WERI-Rb-1 (cell line): ENCODE measurements at regions not wholly inside any gene's neighbourhood (a gene's known extent, or its start where the extent isn't known, plus 50 kb on each side); places are given as distances from the start of the nearest gene placed in this dataset.

Experiments
- DNase-seq: peaks from one replicate; pipeline ENCODE4 v3.0.0-alpha.2; 2020
- H3K27ac ChIP-seq: fragments of 250-450 bp; sonication (Bioruptor Pico); 2 replicates; pipeline ENCODE4 v1.5.1; 2020; ENCODE audit warnings: mild to moderate bottlenecking, moderate library complexity
- H3K27me3 ChIP-seq: fragments of 250-450 bp; sonication (Bioruptor Pico); 2 replicates; pipeline ENCODE4 v1.5.1; 2021; ENCODE audit warnings: mild to moderate bottlenecking, low read depth, moderate library complexity; ENCODE audit not compliant: insufficient read depth, severe bottlenecking
- H3K36me3 ChIP-seq: fragments of 250-450 bp; sonication (Bioruptor Pico); 2 replicates; pipeline ENCODE4 v1.5.1; 2020; ENCODE audit warnings: mild to moderate bottlenecking, moderate library complexity
- H3K4me3 ChIP-seq: 2 replicates; pipeline ENCODE4 v1.5.1; 2011; ENCODE audit warnings: low read depth, mild to moderate bottlenecking, control low read depth, low read length
- H3K9me3 ChIP-seq: fragments of 250-450 bp; sonication (Bioruptor Pico); 2 replicates; pipeline ENCODE4 v1.5.1; 2021; ENCODE audit warnings: mild to moderate bottlenecking, moderate library complexity; ENCODE audit not compliant: severe bottlenecking
- CTCF ChIP-seq: IDR thresholded peaks from 2 replicates; pipeline ENCODE4 v1.5.1; 2011; ENCODE audit warnings: low read depth, mild to moderate bottlenecking, control low read depth, inconsistent platforms, low read length

DNA sequence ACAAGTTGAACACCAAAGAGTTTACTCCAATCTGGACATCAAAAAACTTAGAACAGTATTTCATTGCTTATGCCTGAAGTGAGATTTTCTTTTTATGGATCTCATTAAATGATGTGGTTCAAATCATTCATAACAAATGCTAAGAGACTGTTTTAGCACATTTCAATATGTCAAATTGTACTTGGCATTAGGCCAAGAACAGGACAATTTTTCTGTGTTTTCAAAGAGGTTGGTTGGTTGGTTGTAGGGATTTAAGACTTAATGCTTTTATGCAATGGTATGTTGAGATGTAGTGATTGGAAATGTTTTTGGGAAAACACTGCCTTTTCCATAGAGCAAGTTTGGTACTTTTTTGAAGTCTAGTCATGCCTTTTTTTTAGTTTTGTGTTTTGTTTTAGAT, 510.4 kb downstream of the ZNF674 start:
- no peak for TF ChIP-seq CTCF
- no peaks in the 10 kb centered on the region for H3K36me3 ChIP-seq
- no peaks in the 10 kb centered on the region for H3K27me3 ChIP-seq
- H3K9me3 ChIP-seq = no peaks in the 10 kb centered on the region
- H3K27ac ChIP-seq = no peak overlapping the region
- H3K4me3 ChIP-seq = no peak overlapping the region
- DNase-seq = no peak

DNA sequence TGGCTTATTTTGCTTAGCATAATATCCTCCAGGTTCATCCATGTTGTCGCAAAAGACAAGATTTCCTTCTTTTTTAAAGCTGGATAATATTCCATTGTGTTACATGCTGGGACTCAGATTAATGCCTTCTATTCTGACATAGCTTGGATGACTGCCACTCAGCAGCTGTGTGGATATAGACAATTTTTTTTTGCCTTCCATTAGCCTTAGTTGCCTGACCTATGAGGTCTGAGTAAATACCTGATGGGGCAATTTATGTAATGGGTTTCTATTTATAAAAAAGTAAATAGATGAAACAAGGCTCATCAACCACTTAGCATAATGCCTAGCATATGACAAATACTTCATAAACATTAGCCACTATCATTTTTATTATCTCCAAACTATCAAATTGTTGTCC, 515.4 kb downstream of the ZNF674 start:
- DNase-seq = no peak
- no peaks in the 10 kb centered on the region for H3K36me3 ChIP-seq

DNA sequence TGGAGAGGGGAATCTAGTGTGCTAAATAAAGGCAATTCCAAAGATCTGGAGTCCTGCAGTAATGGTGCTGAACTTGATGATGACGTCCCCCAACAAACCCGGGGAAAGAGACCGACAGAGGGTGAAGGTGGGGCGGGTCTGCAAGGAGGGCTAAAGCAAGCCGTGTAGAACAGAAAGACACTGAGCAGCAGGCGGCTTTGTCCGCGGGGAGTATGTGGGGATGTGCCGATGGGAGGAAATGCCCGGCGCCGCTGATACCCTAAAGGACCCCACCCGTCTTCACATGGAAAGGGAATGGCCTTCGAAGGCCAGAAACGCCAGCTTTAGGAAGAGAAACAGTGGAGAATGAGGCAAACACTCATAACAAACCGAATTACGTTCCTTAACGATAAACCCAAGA, 528.9 kb downstream of the ZNF674 start:
- Histone ChIP-seq H3K27me3 (peaks cover 8% of the 10 kb centered on the region), H3K9me3 (no peaks in the 10 kb centered on the region), H3K27ac (no peak overlapping the region), H3K36me3 (no peaks in the 10 kb centered on the region), H3K4me3 (no peak overlapping the region)
- DNase-seq = no peak
- TF ChIP-seq CTCF = no peak

More for the DNA sequence above, 515.4 kb downstream of the ZNF674 start:
- TF ChIP-seq CTCF = no peak
- no peaks in the 10 kb centered on the region for H3K9me3 ChIP-seq
- H3K4me3 ChIP-seq = no peak overlapping the region
- peaks cover 3% of the 10 kb centered on the region for H3K27me3 ChIP-seq
- no peak overlapping the region for H3K27ac ChIP-seq

DNA sequence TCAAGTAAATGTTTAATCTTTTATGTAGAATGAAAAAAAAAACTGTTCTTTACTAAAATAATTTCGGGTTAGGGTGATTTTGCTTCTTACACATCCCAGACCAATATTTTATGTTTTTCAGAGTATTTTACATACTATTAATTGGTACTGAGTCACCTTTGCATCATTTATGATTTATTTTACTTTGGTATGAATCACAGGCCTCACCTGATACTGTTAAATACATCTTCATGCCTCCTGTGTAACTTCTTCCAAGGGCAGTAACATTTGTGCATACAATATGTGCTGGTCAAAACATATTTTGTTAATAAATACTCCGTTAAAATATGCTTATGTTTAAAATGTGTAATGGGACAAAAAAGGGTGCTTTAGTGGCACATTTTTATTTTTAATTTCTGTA, 529.6 kb downstream of the ZNF674 start:
- no peak for DNase-seq
- no peak for TF ChIP-seq CTCF
- no peak overlapping the region for H3K4me3 ChIP-seq
- peaks cover 8% of the 10 kb centered on the region for H3K27me3 ChIP-seq
- no peaks in the 10 kb centered on the region for H3K9me3 ChIP-seq
- no peaks in the 10 kb centered on the region for H3K36me3 ChIP-seq
- H3K27ac ChIP-seq = no peak overlapping the region

- no peak for TF ChIP-seq CTCF
- no peak for DNase-seq
- no peak overlapping the region for H3K4me3 ChIP-seq
- H3K36me3 ChIP-seq = no peaks in the 10 kb centered on the region
- no peaks in the 10 kb centered on the region for H3K27me3 ChIP-seq
- no peak overlapping the region for H3K27ac ChIP-seq
- no peaks in the 10 kb centered on the region for H3K9me3 ChIP-seq
Observed at GRCh38 chrX:45992402-45993123, 552.7 kb downstream of the ZNF674 start.

DNA sequence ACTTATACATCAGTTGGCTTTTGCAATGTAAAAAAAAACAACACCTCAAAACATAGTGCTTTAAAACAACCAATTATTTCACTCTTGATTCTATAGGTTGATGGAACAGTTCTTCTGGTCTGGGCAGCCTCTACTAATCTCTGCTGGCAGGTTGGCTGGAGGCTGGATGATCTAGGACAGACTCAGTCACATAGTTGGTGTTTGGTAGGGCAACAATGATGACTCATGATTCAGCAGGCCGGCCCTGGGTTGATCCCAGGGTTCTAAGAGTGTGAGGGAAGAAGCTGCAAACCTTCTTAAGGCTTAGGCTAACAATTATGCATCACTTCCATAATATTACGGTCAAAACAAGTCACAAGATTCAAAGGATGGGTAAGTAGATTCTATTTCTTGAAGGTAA, 558.2 kb downstream of the ZNF674 start:
- H3K27ac ChIP-seq = no peak overlapping the region
- H3K9me3 ChIP-seq = peaks cover 3% of the 10 kb centered on the region
- H3K27me3 ChIP-seq = no peaks in the 10 kb centered on the region
- no peak for DNase-seq
- H3K4me3 ChIP-seq = no peak overlapping the region
- no peak for TF ChIP-seq CTCF
- H3K36me3 ChIP-seq = no peaks in the 10 kb centered on the region
